ENCODE measurements at regions not wholly inside any gene's neighbourhood (a gene's known extent, or its start where the extent isn't known, plus 50 kb on each side); places are given as distances from the start of the nearest gene placed in this dataset.

DNA sequence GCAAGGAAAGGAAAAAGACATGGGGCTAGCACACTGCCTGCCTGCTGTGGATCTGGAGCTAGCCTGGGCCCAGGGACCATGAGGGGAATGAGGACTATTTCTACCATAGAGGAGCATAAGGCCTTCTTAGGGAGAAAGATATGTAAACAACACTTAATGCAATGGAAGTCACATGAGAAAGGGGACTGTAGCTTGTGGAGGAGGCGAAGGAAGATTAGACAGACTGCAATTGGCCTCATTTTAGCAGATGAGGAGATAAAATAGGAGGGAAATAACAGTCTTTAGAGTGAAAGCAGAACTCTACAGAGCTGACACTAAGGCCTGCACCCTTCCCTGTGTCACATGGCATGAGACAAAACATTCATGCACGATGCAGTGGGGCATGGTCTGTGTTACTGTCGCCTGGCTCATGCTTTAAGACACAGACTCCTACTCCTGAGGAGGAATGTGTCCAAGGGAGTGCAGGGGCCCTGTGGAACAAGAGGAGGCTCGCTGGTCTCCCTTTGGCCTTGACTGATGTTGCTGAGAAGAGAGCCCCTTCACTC is 829.3 kb upstream of the IGFBP3 start:
- DNase-seq, result no peak

DNA sequence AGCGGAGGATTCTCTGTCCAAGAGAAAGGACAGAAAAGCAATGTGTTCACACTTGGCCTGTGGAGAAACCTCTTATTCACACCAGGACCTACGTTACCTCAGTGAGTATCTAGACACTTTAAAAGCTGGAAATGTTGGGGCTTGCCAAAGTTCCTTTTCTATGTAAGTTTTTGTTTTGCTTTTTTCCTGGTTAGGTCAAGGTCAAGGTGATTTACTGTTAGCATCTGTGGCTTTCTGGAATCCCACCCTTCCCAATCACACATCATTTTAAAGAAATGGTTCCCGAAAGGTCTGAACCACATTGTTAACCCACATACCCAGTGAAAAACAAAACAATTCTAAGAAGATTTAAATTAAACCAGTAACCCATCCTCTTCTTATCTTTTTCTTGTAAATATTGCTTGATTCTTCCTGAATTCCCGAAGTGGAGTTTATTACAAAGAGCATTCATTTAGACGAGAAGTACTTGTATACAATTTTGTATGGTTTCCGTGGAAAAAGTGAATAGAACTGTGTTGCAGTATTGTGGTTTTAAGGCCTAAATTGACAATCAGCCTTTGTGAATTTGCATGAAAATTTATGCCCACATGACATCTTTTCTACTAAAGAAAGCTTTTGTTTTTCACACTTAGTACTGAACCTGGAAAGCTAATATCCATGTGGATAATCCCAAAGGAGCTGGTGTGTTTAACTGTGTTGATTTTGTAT is 827.0 kb upstream of the IGFBP3 start:
- DNase-seq, result no peak

DNA sequence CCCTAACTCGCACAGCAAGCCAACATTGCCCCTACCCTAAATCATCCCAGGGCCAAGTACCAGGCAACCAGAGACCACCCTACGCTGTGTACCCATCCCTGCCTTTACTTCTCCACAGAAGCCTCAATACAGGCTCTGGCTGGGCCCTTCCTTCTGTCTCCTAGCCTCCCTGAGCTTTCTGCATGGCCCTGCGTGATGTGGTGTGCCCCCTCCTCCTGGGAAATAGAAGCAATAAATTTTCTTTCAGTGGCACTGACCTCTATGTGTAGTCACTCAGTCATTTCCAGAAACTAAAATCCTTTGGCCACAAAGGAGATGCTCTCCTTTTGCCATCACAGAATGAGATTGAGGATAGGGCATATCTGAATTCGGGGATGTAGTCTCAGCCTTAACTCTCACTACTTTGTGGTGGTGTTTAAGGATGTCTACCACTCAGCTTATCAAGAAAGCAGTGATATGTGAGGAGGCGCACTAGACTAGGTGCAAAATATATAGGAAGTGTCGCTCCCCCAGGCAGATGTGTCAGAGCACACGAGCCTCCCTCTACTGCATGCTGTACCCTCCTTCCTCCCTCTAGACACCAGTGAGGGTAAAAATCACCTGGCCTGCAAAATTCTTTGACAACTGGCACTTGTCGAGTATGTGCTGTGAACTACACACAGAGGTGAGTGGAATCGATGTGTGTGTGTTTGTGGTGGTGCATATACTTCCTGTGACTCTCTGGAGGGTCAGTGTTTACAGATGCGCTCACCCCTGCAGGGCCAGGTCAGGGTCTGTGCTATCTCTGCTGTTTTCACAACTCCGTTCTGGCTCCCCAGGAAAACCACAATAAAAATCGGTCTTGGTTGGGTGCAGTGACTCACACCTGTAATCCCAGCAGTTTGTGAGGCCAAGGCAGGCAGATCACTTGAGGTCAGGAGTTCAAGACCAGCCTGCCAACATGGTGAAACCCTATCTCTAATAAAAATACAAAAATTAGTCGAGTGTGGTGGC is 825.9 kb upstream of the IGFBP3 start:
- no peak for DNase-seq

DNA sequence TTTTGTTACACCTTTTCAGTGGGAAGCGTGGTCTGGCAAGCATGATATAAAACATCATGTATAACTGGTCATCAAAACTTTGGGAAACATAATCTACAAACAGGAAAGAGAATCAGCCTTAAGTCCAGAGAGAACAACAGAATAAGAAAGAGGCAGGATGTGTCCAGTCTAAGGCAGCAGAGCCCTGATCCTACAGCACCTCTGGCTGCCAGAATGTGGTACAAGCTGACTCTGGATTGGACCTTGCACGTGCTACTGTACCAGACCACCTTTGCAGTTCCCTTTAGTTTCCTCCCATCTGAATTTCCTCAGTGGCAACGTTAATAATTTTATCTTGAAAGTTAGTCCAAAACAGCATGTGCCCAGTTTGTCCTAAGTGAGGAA is 824.6 kb upstream of the IGFBP3 start:
- DNase-seq, result no peak

DNA sequence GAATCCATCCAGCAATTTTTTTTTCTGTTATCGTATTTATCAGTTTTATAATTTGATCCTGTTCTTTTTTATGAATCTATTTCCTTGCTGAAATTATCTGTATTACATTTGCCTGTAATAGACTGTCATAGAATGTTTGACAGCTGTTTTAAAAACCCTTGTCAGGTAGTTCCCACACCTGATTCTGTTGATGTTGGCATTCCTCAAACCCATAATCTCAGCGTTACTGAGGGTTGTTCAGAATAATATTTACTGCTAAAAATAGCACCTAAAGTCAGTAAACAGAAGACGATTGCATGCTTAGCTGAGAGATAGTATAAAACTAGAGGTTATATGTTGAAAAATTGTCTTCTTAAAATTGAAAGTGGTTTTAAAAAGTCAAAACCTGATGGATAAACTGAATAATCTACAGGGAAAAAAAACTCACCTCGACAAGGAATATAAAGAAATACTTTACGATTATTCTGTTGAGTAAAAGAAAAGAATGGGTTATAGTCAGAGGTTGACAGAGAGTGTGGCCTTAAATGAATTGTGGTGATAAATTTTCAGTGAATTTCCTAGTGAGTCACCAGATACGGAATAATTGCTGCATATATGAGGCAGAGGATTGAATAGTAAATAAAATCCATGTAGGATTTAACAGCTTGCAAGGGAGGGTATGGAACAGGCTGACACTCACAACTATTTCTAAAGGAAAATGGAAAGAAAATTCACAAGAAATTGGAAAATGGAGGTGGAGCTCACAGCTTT is 824.1 kb upstream of the IGFBP3 start:
- no peak for DNase-seq

DNA sequence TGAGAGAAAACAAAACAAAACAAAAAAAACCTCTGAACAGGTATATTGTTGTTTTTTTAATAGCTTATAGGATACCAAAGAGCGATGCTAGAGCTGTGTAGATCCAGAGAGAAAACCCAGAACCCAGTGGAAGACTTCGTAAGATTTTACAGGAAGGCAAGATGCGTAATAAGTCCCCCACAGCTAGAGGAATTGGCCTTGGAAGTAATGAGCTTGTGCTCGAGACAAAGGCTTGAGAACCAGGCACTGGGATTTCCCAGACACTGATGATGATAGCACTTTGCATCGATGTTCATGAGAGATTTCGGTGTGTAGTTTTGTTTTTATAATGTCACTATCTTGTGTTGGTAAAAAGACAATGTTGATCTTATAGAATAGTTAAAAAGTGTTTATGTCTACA is 821.5 kb upstream of the IGFBP3 start:
- DNase-seq, result no peak

DNA sequence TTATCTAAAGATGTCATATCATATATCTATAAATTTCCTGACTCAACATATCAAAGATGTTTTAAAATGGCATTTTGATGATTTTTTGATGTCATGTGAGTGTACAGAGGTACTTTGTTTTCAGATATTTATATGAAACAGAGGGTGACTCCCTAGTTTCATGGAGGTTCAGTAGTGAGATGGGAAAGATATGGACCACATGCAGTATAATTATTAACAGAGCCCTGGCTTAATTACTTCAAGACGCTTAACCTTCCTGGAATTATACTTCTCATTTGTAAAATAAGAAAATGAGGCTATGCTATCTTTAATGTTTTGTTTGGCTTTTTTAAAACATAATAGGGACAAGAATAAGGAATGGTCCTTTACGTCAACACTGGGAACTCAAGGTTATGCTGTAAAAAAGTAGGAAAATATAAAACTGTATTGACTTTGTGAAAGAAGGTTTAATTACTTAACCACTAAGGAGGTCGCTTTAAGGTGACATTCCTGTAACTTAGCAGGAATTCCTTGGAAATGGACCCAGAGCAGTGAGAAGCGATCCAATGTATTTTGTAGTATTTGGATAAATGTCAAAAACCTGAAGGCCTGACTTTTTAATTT is 821.0 kb upstream of the IGFBP3 start:
- DNase-seq, result no peak

DNA sequence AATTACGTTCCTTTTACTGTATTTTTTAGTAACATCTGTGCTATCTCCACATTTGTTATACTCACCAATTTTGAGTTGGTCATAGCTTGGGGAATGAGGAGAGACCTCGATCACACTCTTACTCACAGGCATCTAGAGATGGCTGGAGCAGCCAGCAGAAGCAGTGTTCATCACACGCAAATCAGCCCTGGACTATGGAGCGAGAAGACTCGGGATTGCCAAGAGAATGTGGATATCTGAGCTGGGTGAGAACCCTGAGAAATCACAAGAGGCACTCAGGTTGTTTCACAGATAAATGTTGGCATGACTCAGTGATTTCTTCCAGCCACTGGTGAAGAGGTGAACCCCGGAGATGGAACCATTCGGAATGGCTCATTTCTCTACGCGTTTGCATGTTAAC is 820.1 kb upstream of the IGFBP3 start:
- no peak for DNase-seq

DNA sequence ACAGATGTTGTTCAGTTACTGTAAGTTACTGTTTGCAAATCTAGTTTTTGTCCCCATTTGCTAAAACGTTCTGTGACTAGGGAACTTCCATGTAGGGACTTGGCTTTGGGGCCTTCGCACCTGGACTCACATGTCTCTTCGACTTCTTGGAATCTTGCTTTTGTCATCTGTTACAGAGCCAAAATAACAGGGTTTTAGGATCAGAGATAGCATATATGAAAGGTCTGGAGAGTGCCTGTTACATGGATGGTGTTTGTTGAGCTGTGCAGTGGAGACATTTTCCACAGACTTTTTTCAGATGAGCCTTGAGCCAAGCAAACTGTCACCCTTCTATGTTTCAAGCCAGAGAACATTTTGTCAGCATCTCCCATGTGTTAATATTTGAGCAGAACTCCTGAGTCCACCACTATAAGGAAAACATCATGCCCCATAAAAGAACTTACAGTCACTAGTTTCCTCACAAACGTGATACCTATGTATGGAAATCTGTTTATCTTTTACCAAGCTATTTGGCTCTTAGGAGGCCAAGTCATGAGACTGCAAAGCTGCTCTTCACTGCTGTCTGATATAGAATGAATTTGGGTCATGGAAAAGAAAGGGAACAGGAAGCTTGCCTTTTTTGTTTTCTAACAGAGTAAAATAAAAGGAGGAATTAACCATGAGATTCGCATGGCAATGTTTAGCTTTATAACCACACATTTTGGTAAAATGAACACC is 818.6 kb upstream of the IGFBP3 start:
- DNase-seq, result no peak

DNA sequence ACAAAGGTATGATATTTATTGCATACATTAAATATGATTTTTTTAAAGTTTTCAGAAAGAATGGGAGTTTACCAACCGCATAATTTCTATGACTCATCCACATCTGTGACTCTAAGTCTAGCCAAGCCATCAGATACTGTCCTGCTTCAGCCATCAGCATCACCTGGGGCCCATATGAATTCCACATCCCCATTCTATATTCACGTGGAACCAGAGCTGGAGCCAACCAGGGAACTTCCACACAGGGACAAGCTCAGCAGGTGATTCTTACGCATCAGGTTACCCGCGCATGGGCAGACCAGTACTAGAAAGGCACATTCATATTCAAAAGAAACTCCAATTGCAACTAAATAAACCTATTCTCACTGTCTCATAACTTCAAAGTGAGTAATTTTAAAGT is 817.7 kb upstream of the IGFBP3 start:
- no peak for DNase-seq

DNA sequence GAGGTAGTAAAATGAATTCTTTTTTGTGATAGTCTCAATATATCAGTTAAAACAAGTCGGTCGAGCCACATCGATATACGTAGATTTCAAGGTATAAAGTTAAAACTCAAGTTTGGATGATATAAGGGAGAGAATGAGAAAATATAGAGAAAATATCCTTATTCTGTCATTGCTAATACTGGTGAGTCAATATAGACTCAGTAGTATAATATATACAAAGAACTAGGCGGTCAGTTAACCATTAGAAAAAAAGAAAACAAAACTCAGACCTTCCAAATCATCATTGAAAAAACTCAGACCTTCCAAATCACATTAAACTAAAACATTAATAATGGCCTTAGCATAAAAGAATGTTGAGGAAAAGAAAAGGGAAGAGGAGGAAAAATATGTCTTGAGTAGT is 817.1 kb upstream of the IGFBP3 start:
- no peak for DNase-seq

DNA sequence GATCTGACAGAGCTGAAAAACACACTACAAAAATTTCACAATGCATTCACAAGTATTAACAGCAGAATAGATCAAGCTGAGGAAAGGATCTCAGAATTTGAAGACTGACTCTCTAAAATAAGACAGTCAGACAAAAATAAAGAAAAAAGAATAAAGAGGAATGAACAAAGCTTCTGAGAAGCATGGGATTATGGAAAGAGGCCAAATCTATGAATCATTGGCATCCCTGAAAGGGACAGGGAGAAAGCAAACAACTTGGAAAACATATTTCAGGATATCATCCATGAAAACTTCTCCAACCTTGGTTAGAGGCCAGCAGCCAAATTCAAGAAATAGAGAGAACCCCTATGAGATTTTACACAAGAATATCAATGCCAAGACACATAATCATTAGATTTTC is 804.8 kb upstream of the IGFBP3 start:
- no peak for DNase-seq

DNA sequence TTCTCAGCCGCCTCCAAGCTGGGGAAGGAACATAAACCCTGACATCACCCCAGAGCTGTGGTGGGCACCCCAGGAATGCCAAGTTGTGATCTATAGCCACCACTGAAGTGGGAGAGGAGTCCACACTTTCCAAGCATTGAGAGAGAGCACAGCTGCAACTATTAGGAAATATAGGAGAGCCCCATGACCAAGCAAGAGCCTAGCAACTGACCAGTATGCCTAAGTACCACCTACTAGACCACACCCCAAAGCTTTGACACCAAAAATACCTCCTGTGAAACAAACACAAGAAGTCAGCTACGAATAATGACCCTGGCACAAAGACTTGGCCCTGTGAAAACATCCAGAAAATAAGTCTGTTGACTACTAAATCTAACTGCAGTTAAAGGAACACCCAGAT is 804.1 kb upstream of the IGFBP3 start:
- DNase-seq, result no peak

DNA sequence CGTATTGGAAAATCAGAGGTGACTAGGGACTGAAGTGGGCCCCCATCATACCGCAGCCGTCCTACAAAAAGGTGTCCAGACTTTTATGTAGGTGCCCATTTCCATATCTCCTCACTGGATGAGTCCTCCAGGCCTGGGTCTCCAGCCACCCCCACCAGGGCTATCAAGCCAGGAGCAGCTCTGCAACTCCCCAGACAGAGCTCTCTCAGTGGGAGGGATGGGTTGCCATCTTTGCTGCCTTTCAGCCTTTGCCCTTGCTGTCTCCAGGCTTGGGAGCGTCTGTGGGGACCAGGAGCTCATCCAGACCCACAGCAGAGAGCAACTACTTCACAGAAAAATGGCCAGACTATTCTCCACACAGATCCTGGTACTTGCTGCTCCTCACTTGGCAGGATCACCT is 802.7 kb upstream of the IGFBP3 start:
- DNase-seq, result no peak

DNA sequence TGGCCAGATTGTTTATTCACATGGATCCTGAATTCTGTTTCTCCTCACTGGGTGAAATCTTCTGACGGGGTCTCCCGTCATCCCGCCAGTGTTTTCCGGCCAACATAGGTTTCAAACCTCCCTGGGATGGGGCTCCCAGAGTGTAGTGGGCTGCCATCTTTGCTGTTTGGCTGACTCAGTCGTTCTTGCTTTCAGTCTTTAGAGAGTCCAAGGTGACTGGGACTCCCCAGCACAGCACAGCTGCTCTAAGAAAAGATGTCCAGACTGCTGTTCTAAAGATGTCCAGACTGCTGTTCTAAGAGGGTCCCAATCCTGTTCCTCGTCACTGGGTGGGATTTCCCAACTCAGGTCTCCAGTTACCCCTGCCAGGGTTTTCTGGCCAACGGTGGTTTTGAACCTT is 801.9 kb upstream of the IGFBP3 start:
- DNase-seq, result no peak

DNA sequence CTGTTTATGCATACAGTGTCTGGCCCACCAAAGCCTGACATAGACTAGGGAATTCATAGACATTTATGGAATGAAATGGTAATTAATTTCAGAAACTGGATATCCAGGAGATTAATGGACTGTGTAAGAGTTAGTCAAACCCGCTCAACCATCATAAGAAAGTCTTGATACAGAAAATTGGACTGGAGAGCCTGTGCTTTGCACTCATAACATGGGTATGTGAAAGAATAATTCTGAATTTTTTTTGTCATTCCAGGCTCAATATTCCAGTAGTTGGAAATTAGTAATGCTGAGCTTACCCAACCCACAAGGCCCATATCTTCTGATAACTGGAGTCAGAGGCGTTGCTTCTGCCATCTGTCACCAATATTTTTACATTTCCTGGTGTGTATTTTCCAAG is 799.7 kb upstream of the IGFBP3 start:
- no peak for DNase-seq

DNA sequence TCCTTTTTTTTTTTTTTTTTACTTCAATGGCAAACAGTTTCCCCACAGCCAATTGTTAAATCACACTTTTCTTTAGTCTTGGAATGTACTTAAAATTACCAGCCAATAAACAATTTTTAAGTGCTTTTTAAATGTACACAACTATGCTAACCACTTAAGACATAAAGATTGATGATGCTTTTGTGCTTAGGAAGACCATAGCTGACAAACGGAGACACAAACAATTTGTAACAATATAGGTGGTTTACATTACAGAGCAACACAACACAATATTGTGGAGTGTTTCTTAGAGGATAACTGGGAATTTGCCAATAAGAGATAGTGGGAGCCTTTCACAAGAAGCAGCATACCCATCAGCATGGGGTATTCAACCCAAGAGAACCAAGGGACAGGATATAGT is 798.5 kb upstream of the IGFBP3 start:
- no peak for DNase-seq

DNA sequence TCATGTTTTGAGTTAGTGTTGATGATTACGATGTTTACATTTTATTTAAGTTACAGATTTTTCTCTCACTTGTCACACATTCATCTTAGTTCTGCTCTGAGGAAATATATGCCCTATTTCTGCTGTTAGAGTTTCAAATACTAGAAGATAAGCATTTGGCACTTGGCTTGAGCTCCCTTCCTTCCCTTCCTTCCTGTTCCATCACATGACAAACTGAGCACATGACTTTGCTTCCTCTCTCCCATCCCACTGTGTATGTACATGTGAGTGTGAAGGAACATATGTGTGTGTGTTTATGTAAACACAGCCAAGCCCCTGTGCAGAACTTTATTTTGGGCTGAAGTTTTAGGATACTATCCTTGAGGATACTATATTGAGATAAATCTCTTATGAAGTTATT is 795.9 kb upstream of the IGFBP3 start:
- DNase-seq, result no peak

DNA sequence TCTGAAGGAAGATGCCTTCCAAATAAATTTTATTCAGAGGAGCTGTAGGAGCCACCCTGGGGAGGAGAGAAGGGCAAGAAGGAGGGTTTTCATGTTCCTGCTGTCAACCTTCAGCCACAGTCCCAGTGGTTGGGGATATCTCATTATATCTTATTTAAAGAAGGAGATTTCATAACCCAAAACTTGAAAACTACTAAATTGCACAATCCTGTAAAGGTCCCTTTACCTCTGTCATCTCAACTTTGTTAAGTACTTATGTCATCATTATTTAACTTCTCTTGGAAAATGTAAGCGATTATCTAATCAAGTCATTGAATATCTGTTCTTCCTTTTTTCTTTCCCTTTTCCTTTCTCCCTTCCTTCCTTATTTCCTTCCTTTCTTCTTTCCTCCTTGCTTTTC is 794.5 kb upstream of the IGFBP3 start:
- no peak for DNase-seq

DNA sequence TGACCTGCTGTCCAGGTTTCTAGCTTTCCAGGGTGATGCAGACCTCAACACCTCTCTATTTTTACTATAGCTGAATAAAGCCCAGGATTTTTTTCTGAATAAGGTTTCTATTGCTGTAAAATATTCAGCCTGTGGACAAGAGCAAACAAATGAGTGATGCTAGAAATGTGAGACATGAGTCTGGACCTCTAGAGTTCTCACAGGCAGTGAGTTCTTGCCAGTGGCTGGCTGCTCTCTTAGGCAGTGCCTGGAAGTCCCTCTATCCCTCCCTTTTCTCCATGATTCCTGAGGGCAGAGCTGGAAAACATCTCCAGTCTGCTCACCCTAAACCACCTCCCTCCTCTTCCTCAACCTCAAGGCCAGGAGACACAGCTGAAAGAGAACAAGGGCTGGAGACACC is 793.8 kb upstream of the IGFBP3 start:
- DNase-seq, result no peak

DNA sequence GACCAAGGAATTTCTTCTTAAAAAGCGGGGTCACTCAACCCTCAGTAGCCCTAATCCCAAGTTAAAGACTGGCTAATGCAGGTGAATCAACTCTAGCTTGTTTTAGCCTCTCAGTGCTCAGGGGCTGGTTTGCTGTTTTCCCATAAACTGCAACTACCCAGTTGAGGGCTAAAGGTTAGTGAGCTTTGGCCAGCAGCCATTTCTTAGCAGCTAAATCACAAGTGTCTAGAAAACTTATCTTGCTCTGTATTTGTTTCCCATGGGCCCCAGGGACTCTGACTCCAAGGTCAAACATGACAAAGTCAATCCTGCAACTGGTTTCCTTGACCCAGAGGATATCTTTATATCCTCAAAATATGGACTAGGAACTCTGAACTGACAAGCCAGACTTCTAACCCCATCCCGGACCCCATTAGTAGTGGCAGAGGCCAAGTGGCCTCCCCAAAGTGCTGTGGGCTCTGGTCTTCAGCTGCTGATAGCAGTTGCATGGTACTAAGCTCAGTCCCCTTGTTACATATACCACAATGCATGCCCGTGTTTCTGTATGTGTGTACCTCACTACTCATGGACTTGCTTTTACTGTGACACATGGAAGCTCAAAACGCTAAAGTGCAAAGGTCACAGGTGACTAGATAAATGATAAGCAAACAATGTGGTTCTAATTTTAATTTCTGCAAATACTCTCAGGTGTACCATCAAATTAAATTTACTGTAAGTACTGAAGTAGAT is 793.0 kb upstream of the IGFBP3 start:
- DNase-seq, result no peak

DNA sequence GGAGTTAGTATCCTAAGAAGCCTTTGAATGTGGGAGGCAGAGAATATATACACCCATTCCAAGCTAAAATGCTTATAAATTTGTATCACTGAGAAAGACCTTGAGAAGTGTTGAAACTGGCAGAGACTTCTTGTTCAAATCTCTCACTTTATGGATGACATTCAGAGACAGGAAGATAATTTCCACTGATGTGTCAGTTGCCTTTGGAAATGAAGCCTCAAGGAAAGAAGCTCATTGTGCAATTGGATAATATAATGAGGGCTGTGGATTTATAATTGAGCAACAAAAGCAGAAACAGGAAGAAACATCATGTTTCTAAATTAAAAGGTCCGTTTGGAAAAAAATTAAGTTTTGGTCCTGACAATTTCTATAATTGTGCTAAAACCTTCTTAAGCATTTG is 789.9 kb upstream of the IGFBP3 start:
- DNase-seq, result no peak

Measured in NCI-H1417 treated with DMSO at 0.1 percent for 48 hours (cell line).